Osteocyte (in vitro differentiated cells): ENCODE measurements at regions not wholly inside any gene's neighbourhood (a gene's known extent, or its start where the extent isn't known, plus 50 kb on each side); places are given as distances from the start of the nearest gene placed in this dataset.

Experiments
- DNase-seq: peaks from one replicate; pipeline ENCODE4 v3.0.0; 2021; ENCODE audit warnings: mixed read lengths; ENCODE audit not compliant: unreplicated experiment; ENCODE audit errors: extremely low spot score
- H3K27ac Mint-ChIP-seq: one replicate; pipeline ENCODE4 v1.8.0; 2021; ENCODE audit warnings: mild to moderate bottlenecking, mixed read lengths; ENCODE audit not compliant: unreplicated experiment
- H3K27me3 Mint-ChIP-seq: one replicate; pipeline ENCODE4 v1.8.0; 2021; ENCODE audit warnings: mixed read lengths; ENCODE audit not compliant: unreplicated experiment
- H3K36me3 Mint-ChIP-seq: one replicate; pipeline ENCODE4 v1.8.0; 2021; ENCODE audit warnings: mixed read lengths; ENCODE audit not compliant: unreplicated experiment
- H3K4me1 Mint-ChIP-seq: one replicate; pipeline ENCODE4 v1.8.0; 2021; ENCODE audit warnings: mixed read lengths; ENCODE audit not compliant: unreplicated experiment
- H3K4me3 Mint-ChIP-seq: one replicate; pipeline ENCODE4 v1.8.0; 2021; ENCODE audit warnings: mild to moderate bottlenecking, moderate library complexity, mixed read lengths; ENCODE audit not compliant: unreplicated experiment
- H3K9me3 Mint-ChIP-seq: one replicate; pipeline ENCODE4 v1.8.0; 2021; ENCODE audit warnings: mixed read lengths; ENCODE audit not compliant: unreplicated experiment
- TF ChIP-seq, protein P1 (sequence below): fragments of 200-600 bp; sonication (generic); IDR thresholded peaks from 2 replicates; pipeline ENCODE4 v1.5.0; 2021; ENCODE audit warnings: antibody characterized with exemption, mild to moderate bottlenecking, moderate library complexity

DNA sequence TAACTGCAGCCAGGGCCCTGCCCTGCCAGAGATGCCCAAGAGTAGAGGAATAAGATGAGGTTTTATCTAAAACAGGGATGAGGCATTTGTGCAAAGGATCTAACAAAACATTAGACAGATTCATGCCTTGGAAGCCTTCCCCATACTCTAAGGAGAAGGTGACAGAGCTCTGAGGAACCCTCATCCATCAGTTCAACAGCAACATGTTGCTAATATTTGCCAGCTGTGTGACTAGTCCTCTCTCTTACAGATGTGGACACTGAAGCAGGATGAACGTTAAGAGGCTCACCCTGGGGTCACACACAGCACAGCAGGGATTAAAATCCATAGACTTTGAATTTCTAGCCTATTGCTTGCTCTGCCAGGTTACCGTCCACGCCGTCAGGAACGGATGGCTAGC, 99.0 kb downstream of the ZBTB18 start:
- H3K27me3 Mint-ChIP-seq, result no peaks in the 10 kb centered on the region
- peak overlapping the region; percentile 72 for H3K27ac Mint-ChIP-seq
- TF ChIP-seq, protein P1, sequence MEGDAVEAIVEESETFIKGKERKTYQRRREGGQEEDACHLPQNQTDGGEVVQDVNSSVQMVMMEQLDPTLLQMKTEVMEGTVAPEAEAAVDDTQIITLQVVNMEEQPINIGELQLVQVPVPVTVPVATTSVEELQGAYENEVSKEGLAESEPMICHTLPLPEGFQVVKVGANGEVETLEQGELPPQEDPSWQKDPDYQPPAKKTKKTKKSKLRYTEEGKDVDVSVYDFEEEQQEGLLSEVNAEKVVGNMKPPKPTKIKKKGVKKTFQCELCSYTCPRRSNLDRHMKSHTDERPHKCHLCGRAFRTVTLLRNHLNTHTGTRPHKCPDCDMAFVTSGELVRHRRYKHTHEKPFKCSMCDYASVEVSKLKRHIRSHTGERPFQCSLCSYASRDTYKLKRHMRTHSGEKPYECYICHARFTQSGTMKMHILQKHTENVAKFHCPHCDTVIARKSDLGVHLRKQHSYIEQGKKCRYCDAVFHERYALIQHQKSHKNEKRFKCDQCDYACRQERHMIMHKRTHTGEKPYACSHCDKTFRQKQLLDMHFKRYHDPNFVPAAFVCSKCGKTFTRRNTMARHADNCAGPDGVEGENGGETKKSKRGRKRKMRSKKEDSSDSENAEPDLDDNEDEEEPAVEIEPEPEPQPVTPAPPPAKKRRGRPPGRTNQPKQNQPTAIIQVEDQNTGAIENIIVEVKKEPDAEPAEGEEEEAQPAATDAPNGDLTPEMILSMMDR, result no peak
- H3K9me3 Mint-ChIP-seq, result no peaks in the 10 kb centered on the region
- DNase-seq, result no peak
- no peaks in the 10 kb centered on the region for H3K36me3 Mint-ChIP-seq
- H3K4me1 Mint-ChIP-seq, result peaks cover 27% of the 10 kb centered on the region
- H3K4me3 Mint-ChIP-seq, result no peak overlapping the region

DNA sequence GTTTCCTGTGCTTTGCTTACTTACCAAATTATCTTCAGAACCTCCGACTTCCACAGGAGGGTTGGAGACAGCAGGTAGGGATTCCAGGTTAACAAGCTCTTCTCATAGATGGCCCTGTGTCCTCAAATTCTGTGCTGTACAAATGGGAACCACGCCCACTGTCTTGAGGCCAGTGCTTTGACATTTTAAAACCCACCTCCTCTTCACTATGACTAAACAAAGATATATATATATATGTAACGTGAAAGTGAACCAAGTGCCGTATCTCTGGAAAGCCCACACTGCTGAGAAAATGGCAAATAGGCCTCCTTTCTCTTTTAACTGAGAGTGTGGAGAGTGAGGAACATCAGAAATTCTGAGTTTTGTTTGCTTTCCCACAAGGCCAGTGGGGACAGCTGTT, 99.6 kb downstream of the ZBTB18 start:
- Mint-ChIP-seq H3K9me3 (no peaks in the 10 kb centered on the region), H3K4me1 (peaks cover 33% of the 10 kb centered on the region), H3K4me3 (no peak overlapping the region), H3K27me3 (no peaks in the 10 kb centered on the region), H3K27ac (peak overlapping the region; percentile 72), H3K36me3 (no peaks in the 10 kb centered on the region)
- no peak for DNase-seq
- TF ChIP-seq, protein P1, result no peak

DNA sequence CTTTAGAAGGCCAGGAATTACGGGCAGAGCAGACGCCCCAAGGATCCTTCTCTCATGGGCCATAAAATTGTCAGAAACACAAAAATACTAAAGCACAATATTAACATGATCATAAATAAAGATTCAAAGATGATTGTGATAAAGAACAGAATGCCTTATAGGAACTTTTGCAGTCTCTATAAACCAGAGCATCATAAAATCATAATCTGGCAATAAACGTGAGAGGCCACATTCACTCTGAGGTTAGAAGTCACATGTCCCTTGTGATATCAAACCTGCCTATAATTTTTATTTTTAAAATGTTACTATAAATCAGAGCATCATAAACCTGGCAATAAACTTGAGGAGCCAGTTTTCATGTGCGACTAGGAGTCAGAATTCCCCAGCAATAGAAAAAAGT, 100.5 kb downstream of the ZBTB18 start:
- Mint-ChIP-seq H3K36me3 (no peaks in the 10 kb centered on the region), H3K27ac (no peak overlapping the region), H3K27me3 (no peaks in the 10 kb centered on the region), H3K4me1 (peaks cover 40% of the 10 kb centered on the region), H3K4me3 (no peak overlapping the region), H3K9me3 (no peaks in the 10 kb centered on the region)
- no peak for DNase-seq
- TF ChIP-seq, protein P1, result no peak

DNA sequence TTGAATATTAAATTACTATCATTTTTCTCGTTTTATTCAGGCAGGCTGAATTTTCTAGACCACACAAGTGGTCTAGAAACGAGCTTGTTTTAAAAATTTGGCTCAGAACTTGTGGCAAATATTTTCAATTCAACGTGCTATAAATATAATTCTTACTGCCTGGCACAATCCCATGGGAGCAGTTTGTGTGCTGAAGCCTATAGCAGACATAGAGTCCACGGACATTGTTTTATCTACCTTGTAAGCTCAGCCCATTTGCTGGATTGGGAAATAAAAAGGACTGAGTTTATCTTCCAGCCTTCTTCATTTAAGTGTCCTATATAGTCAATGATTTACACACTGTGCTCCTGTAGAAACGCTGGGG, 103.4 kb downstream of the ZBTB18 start:
- H3K36me3 Mint-ChIP-seq, result no peaks in the 10 kb centered on the region
- H3K27ac Mint-ChIP-seq, result peak overlapping the region; percentile 61
- no peak for DNase-seq
- no peaks in the 10 kb centered on the region for H3K9me3 Mint-ChIP-seq
- H3K27me3 Mint-ChIP-seq, result no peaks in the 10 kb centered on the region
- H3K4me3 Mint-ChIP-seq, result no peak overlapping the region
- TF ChIP-seq, protein P1, result no peak
- H3K4me1 Mint-ChIP-seq, result peaks cover 42% of the 10 kb centered on the region

DNA sequence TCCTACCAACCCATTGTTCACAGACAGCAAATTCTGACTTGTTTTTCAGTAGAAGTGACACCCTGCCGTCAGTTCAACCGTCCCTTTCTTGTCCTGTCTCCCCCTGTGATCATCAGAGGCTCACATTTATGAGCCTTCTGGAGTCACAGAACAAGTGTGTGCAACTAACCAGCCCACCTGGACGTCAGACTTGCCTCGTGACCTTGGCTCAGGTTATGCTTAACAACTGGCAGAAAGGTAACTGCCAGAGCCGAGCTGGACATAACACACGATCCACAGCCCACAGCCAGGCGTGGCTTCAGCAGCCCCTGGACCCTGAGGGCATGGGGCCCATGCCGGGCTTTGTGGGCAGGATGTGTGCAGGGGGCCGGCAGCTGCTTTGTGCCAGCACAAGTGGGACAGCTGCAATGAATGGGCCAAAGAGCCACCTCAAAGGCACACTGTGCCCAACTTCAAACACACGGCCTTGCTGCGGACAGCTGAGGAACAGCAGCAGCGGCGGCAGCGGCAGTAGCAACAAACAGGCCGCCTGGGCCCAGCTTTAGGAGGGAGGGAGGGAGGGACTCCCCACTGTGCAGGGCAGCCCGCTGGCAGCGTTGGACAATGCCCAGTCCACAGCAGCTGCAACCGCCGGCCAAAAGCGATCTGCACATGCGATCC, 103.9 kb downstream of the ZBTB18 start:
- Mint-ChIP-seq H3K4me1 (peaks cover 38% of the 10 kb centered on the region), H3K36me3 (no peaks in the 10 kb centered on the region), H3K9me3 (no peaks in the 10 kb centered on the region), H3K27ac (peak overlapping the region; percentile 61), H3K4me3 (no peak overlapping the region), H3K27me3 (no peaks in the 10 kb centered on the region)
- TF ChIP-seq, protein P1, result no peak
- DNase-seq, result peak; percentile 88
